HCT116 (cell line): ENCODE measurements at regions not wholly inside any gene's neighbourhood (a gene's known extent, or its start where the extent isn't known, plus 50 kb on each side); places are given as distances from the start of the nearest gene placed in this dataset.

Experiments used
- ATAC-seq: fragments of 200-7000 bp; cut with Tn5 transposase; 2 replicates; pipeline ENCODE4 v1.9.1; 2020; ENCODE audit warnings: mild to moderate bottlenecking, moderate library complexity
- BruUV-seq: library from RNA; stranded (reverse); fragments of 400-500 nt; replicated peaks from 2 replicates; lab custom pipeline; 2021; lab: Mats Ljungman, UMichigan
- CTCF ChIA-PET: fragments of 300-600 bp; sonication (Branson Sonifier 250); formaldehyde crosslinking; loops from one replicate; lab custom pipeline; 2021; ENCODE audit warnings: antibody characterized with exemption; lab: Charles Lee
- POLR2A ChIA-PET: fragments of 300-600, 350-600 bp; sonication (Branson Sonifier 250); formaldehyde crosslinking; loops from one replicate; lab custom pipeline; 2021; ENCODE audit warnings: antibody characterized with exemption; lab: Charles Lee
- RAD21 ChIA-PET, 2 experiments: fragments of 300-600 bp; sonication (Branson Sonifier 250); formaldehyde crosslinking; loops; one replicate each; lab custom pipeline; 2023; ENCODE audit warnings: low total read pairs in 2 of 2; ENCODE audit not compliant: uncharacterized antibody in 2 of 2, unreplicated experiment in 2 of 2, low non-redundant PET in 1 of 2; lab: Charles Lee
- DNase-seq: peaks from one replicate; pipeline ENCODE4 v3.0.0-alpha.2; 2010; ENCODE audit warnings: low read depth, low spot score
- H2AFZ ChIP-seq: fragments of 200-600 bp; shearing (Covaris generic), sonication (generic); 2 replicates; pipeline ENCODE4 v1.6.1; 2017; ENCODE audit warnings: low read depth, mixed run types, mixed read lengths, antibody characterized with exemption, low read length; ENCODE audit not compliant: poor library complexity, severe bottlenecking
- H3K27ac ChIP-seq: 2 replicates; pipeline ENCODE4 v1.5.1; 2012; ENCODE audit warnings: low read depth, low read length
- H3K27me3 ChIP-seq: fragments of 200-600 bp; sonication (generic); 2 replicates; pipeline ENCODE4 v1.6.1; 2016; ENCODE audit warnings: mixed run types, low read length, mixed read lengths; ENCODE audit not compliant: insufficient read depth
- H3K36me3 ChIP-seq, 2 experiments: fragments of 200-500 bp in 1 of 2; fragments of 200-600 bp in 1 of 2; sonication (Bioruptor generic) in 1 of 2; sonication (generic) in 1 of 2; 2 replicates each; pipeline versions ENCODE4 v1.5.1 to v1.6.1; 2014 to 2016; ENCODE audit warnings: low read length in 2 of 2, inconsistent platforms in 1 of 2, mixed read lengths in 1 of 2, mixed run types in 1 of 2; ENCODE audit not compliant: insufficient read depth in 2 of 2, control insufficient read depth in 1 of 2
- H3K4me1 ChIP-seq, 2 experiments: fragments of 200-600 bp in 1 of 2; sonication (generic) in 1 of 2; 2 replicates each; pipeline versions ENCODE4 v1.5.1 to v1.6.1; 2012 to 2017; ENCODE audit warnings: low read length in 2 of 2, inconsistent platforms in 1 of 2, mild to moderate bottlenecking in 1 of 2, mixed read lengths in 1 of 2, mixed run types in 1 of 2, moderate library complexity in 1 of 2; ENCODE audit not compliant: insufficient read depth in 2 of 2, control insufficient read depth in 1 of 2
- H3K4me2 ChIP-seq: fragments of 200-600 bp; sonication (generic); 2 replicates; pipeline ENCODE4 v1.6.1; 2017; ENCODE audit warnings: mixed run types, low read length, mixed read lengths
- H3K4me3 ChIP-seq, 2 experiments: fragments of 200-600 bp in 1 of 2; sonication (generic) in 1 of 2; replicated peaks in 1 of 2; 2 replicates each; pipeline ENCODE4 v1.5.1; 2011 to 2016; ENCODE audit warnings: low read length in 2 of 2, control low read depth in 1 of 2, low read depth in 1 of 2, mild to moderate bottlenecking in 1 of 2, mixed read lengths in 1 of 2, mixed run types in 1 of 2
- H3K79me2 ChIP-seq: fragments of 200-600 bp; sonication (generic); 2 replicates; pipeline ENCODE4 v1.6.1; 2017; ENCODE audit warnings: mild to moderate bottlenecking, mixed run types, low read length, moderate library complexity, mixed read lengths; ENCODE audit not compliant: insufficient read depth
- H3K9ac ChIP-seq: fragments of 200-600 bp; sonication (generic); 2 replicates; pipeline ENCODE4 v1.6.1; 2016; ENCODE audit warnings: low read length, mixed read lengths
- H3K9me2 ChIP-seq: fragments of 200-600 bp; sonication (generic), shearing (Covaris generic); 2 replicates; pipeline ENCODE4 v1.6.1; 2017; ENCODE audit warnings: mixed run types, mild to moderate bottlenecking, moderate library complexity; ENCODE audit not compliant: insufficient read depth
- H3K9me3 ChIP-seq, 2 experiments: fragments of 200-500 bp in 1 of 2; fragments of 200-600 bp in 1 of 2; sonication (Bioruptor generic) in 1 of 2; sonication (generic) in 1 of 2; 2 replicates each; pipeline ENCODE4 v1.6.1; 2014 to 2017; ENCODE audit warnings: low read length in 2 of 2, mixed read lengths in 2 of 2, inconsistent platforms in 1 of 2, low read depth in 1 of 2, mild to moderate bottlenecking in 1 of 2, mixed run types in 1 of 2, moderate library complexity in 1 of 2; ENCODE audit not compliant: control insufficient read depth in 1 of 2, insufficient read depth in 1 of 2
- H4K20me1 ChIP-seq: fragments of 200-600 bp; sonication (generic), shearing (Covaris generic); 2 replicates; pipeline ENCODE4 v1.6.1; 2017; ENCODE audit warnings: mixed run types, mild to moderate bottlenecking, moderate library complexity; ENCODE audit not compliant: insufficient read depth
- CBX3 ChIP-seq: IDR thresholded peaks from 2 replicates; pipeline ENCODE4 v1.6.1; 2012; ENCODE audit warnings: low read depth
- FOSL1 ChIP-seq: IDR thresholded peaks from 2 replicates; pipeline ENCODE4 v1.6.1; 2012; ENCODE audit warnings: low read depth
- POLR2AphosphoS5 ChIP-seq: IDR thresholded peaks from 2 replicates; pipeline ENCODE4 v1.6.1; 2011; ENCODE audit warnings: mild to moderate bottlenecking, low read depth, low read length, moderate library complexity
- TCF7L2 ChIP-seq: IDR thresholded peaks from 2 replicates; pipeline ENCODE4 v1.7.0; 2011; ENCODE audit warnings: borderline replicate concordance, inconsistent platforms; ENCODE audit not compliant: insufficient read depth, insufficient read length; ENCODE audit errors: extremely low read depth
- intact Hi-C: fragments of 100-400 bp; cut with micrococcal nuclease; formaldehyde crosslinking; loops from 2 replicates; pipeline ENCODE4 v1.10.0; 2022
- TF ChIP-seq, protein P1 (sequence below): IDR thresholded peaks from 2 replicates; pipeline ENCODE4 v1.6.1; 2012

DNA sequence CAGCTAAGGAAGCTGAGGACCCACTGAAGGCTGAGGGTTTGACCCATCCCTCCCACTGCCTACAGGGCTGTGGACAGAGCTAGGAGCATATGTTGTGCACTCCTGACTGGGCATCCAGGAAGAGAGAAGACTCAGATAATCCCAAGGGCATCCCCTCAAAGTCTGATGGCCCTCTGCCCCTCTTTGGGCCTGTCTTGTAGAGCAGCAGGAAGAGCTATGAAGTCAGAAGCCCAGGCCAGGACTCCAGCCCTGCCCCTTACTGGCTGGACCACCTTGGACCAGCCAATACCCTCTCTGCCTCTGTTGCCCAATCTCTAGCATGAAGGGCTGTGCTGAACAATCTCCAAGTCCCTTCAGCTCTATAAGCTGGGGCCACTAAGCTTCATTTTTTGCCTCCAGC is 210.8 kb downstream of the RPLP1 start:
- RAD21 ChIA-PET = no interaction called here
- BruUV-seq = no TSS peak
- H3K9me3 ChIP-seq = no peaks in the 10 kb centered on the region
- H2AFZ ChIP-seq = no peak overlapping the region
- H3K9ac ChIP-seq = no peak overlapping the region
- ATAC-seq = no peak
- H3K4me3 ChIP-seq = no peak overlapping the region
- CTCF ChIA-PET = no interaction called here
- no peaks in the 10 kb centered on the region for H4K20me1 ChIP-seq
- H3K36me3 ChIP-seq = no peaks in the 10 kb centered on the region
- H3K27ac ChIP-seq = no peak overlapping the region
- TF ChIP-seq POLR2AphosphoS5 (no peak), CBX3 (no peak), TCF7L2 (no peak)
- TF ChIP-seq, protein P1, sequence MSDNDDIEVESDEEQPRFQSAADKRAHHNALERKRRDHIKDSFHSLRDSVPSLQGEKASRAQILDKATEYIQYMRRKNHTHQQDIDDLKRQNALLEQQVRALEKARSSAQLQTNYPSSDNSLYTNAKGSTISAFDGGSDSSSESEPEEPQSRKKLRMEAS = no peak
- TF ChIP-seq, all 23 proteins: peak for 0
- DNase-seq = no peak
- intact Hi-C loops = no loop called here
- Histone ChIP-seq H3K4me2 (no peak overlapping the region), H3K79me2 (no peaks in the 10 kb centered on the region), H3K4me1 (no peaks in the 10 kb centered on the region), H3K9me2 (no peaks in the 10 kb centered on the region), H3K27me3 (peaks cover 8% of the 10 kb centered on the region; the same call in 1 of the 2 replicates)
- POLR2A ChIA-PET = no interaction called here

DNA sequence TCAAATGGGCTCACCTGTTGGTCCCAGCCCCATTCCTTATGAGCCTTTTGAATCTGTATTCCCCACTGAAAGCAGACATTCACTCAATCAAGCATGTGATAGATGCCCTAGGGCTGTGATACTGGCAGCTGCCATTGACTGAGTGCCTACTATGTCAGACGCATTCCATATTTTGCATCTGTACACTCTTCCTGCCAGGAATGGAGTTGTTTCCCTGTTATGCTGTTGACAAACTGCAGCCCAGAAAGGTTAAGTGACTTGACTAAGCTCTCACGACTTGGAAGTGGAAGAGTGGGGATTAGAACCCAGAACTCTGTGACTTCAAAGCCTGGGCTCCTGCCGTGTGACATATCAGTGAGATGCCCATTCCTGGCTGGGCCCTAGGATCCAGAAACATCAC is 211.4 kb downstream of the RPLP1 start:
- no TSS peak for BruUV-seq

More for the DNA sequence above, 211.4 kb downstream of the RPLP1 start:
- ATAC-seq (no peak), DNase-seq (no peak)
- POLR2A ChIA-PET = no interaction called here
- Histone ChIP-seq H3K4me2 (no peak overlapping the region), H3K4me1 (no peaks in the 10 kb centered on the region), H3K27me3 (peaks cover 8% of the 10 kb centered on the region; the same call in 1 of the 2 replicates), H3K9me2 (no peaks in the 10 kb centered on the region), H3K4me3 (no peak overlapping the region), H3K79me2 (no peaks in the 10 kb centered on the region), H3K9ac (no peak overlapping the region), H2AFZ (no peak overlapping the region), H3K9me3 (no peaks in the 10 kb centered on the region), H3K27ac (no peak overlapping the region), H4K20me1 (no peaks in the 10 kb centered on the region), H3K36me3 (no peaks in the 10 kb centered on the region)
- CTCF ChIA-PET = no interaction called here
- no peak for TF ChIP-seq FOSL1
- RAD21 ChIA-PET = no interaction called here
- intact Hi-C loops = no loop called here
